IPS-20b (cell line): ENCODE measurements at regions not wholly inside any gene's neighbourhood (a gene's known extent, or its start where the extent isn't known, plus 50 kb on each side); places are given as distances from the start of the nearest gene placed in this dataset.

Experiments used
- H3K27ac ChIP-seq: one replicate; pipeline ENCODE4 v1.5.1; 2013; ENCODE audit warnings: low read length
- H3K27me3 ChIP-seq: 2 replicates; pipeline ENCODE4 v1.6.1; 2013; ENCODE audit warnings: mild to moderate bottlenecking, low read length, inconsistent platforms; ENCODE audit not compliant: insufficient read depth
- H3K36me3 ChIP-seq: 2 replicates; pipeline ENCODE4 v1.6.1; 2013; ENCODE audit warnings: low read depth, mild to moderate bottlenecking, inconsistent platforms, low read length, moderate library complexity; ENCODE audit not compliant: insufficient read depth
- H3K4me1 ChIP-seq: 2 replicates; pipeline ENCODE4 v1.6.1; 2013; ENCODE audit warnings: mild to moderate bottlenecking, control low read depth, inconsistent platforms, low read length, moderate library complexity; ENCODE audit not compliant: insufficient read depth
- H3K4me3 ChIP-seq: 2 replicates; pipeline ENCODE4 v1.5.1; 2013; ENCODE audit warnings: mild to moderate bottlenecking, low read length, inconsistent platforms
- H3K9ac ChIP-seq: 2 replicates; pipeline ENCODE4 v1.6.1; 2013; ENCODE audit warnings: low read depth, mild to moderate bottlenecking, inconsistent platforms, low read length, moderate library complexity
- H3K9me3 ChIP-seq: 2 replicates; pipeline ENCODE4 v1.6.1; 2013; ENCODE audit warnings: mild to moderate bottlenecking, low read depth, low read length, inconsistent platforms; ENCODE audit not compliant: insufficient read depth

DNA sequence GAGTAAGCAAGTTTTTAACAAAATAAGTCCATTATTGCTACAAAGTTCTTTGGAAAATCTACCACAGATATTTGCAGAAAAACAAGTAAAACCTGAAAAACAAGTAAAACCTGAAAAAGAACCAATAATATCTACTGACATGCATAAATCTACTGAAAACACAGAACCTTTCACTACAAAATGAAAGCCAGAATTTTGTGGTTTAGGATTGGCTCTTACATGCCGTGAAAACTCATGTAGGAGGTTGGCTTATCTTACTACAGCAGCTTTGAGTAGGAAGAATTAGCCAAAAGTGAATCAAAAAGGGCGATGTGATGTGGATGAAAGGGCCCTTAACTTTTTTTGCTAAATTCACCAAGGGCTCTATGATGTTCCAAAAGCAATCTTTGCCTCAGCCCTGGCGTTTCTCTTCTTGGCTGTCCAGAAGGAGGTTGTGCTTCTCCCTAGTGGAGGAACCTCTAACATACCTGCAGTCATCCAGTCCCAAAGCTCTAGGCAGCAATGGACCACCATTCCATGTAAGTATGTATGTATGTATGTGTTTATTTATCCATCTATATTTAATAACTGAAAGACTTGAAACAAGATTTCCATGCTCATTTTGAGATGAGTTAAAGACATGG, 93.5 kb upstream of the ZNF804B start:
- H3K4me3 ChIP-seq = no peak overlapping the region
- H3K36me3 ChIP-seq = no peaks in the 10 kb centered on the region
- H3K4me1 ChIP-seq = peaks cover 26% of the 10 kb centered on the region
- H3K9me3 ChIP-seq = no peaks in the 10 kb centered on the region
- no peaks in the 10 kb centered on the region for H3K27me3 ChIP-seq
- no peak overlapping the region for H3K27ac ChIP-seq
- no peak overlapping the region for H3K9ac ChIP-seq

DNA sequence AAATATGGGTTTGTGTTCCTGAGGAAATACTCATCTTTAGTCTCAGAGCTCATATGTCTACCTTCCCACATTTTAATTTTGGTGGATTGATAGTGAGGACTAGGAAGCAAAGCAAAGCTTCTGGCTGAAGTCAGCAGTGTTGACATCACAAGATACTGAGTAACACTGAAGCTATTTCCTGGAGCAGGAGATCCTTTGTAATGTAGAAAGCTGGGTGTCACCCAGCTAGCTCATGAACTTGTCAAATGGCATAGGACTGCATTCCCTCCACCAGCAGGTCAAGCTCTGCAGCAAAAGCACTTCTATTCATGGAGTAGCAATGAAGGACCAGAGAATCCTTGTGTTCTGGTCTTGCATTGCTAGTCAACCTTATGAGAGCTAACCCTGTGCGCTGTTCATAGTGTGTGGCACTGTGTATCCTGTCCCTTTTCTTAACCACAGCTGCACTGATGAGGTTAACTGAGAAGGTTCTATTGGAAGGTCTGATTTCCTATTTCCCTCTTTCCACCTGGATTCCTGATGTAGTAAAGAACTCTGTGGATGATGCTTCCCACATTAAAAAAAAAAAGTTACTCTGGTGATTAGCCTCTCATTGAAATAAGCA, 94.8 kb upstream of the ZNF804B start:
- Histone ChIP-seq H3K9ac (no peak overlapping the region), H3K27ac (no peak overlapping the region), H3K4me1 (peaks cover 26% of the 10 kb centered on the region), H3K36me3 (no peaks in the 10 kb centered on the region), H3K27me3 (no peaks in the 10 kb centered on the region), H3K4me3 (no peak overlapping the region), H3K9me3 (no peaks in the 10 kb centered on the region)

DNA sequence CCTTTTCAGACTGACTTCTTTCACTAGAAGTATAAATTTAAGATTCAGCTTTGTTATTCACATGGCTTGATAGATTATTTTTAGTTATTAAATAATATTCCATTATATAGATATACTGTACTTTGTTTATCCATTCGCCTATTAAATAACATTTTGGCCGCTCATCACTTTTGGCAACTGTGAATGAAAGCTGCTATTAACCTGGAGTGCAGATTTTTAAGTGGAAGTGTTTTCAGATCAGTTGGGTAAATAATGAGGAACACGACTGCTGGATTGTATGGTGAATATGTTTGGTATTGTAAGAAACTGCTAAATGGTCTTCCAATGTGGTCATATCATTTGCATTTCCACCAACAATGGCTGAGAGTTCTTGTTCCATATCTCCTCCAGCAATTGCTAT, 97.6 kb upstream of the ZNF804B start:
- Histone ChIP-seq H3K9me3 (no peaks in the 10 kb centered on the region), H3K36me3 (no peaks in the 10 kb centered on the region), H3K9ac (no peak overlapping the region), H3K4me1 (peaks cover 23% of the 10 kb centered on the region), H3K27ac (no peak overlapping the region), H3K27me3 (no peaks in the 10 kb centered on the region), H3K4me3 (no peak overlapping the region)

DNA sequence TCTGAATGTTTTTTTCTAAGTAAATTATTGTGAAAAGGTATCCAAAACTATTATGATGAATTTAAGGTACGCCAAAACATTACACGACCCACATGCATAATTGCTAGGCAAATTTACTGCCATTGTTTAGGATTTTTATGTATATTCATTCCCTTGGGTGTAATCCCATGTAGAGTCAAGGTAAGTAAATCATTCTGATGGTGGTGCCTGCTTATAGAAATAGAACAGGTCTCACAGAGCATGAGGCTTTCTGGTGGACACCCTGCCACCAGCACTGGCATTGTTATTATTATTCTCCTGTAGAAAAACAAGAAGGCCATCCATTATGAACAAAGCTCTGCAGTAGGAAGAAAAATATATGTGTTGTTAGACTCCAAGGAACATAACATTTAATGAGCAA, 111.7 kb upstream of the ZNF804B start:
- H3K4me1 ChIP-seq = no peaks in the 10 kb centered on the region
- no peak overlapping the region for H3K27ac ChIP-seq
- no peaks in the 10 kb centered on the region for H3K27me3 ChIP-seq
- peaks cover 7% of the 10 kb centered on the region for H3K9me3 ChIP-seq
- H3K4me3 ChIP-seq = no peak overlapping the region
- no peak overlapping the region for H3K9ac ChIP-seq
- no peaks in the 10 kb centered on the region for H3K36me3 ChIP-seq

DNA sequence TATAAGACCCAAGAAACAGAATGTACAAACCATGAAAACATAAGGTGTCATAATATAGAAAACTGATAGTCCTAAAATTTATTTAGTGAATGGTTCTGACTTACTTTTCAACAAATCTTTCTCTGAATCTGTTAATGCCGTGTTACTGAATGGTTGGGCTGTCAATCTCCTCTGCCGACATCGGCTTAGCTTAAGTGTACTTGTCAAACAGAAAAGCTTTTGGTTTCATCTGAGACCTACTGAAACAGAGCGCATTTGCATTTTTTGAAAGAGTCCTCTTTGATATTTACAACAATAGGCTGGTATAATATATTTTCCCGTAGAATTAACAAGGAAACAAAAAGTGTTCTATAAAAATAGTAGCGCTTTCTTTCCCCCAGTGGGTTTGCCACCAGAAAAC, 120.9 kb upstream of the ZNF804B start:
- Histone ChIP-seq H3K9ac (no peak overlapping the region), H3K4me1 (peaks cover 26% of the 10 kb centered on the region), H3K27me3 (no peaks in the 10 kb centered on the region), H3K9me3 (no peaks in the 10 kb centered on the region), H3K36me3 (no peaks in the 10 kb centered on the region), H3K4me3 (no peak overlapping the region), H3K27ac (no peak overlapping the region)

DNA sequence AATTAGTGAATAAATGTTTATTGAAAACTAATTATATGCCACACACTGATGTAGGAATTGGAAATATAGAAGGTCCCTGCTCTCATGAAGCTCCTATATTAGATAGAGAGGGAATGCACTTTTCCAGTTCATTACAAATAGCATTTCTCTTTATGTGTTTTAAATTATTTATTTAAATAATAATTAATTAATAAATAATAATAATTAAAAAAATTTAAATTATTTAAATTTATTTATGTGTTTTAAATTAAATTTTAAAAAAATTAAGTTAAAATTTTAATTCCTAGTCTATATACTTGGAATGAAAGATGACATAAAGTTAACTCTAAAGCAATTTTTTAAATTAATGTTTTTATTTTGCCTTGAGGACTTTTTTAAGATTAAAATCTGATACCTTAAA, 121.7 kb upstream of the ZNF804B start:
- Histone ChIP-seq H3K9me3 (no peaks in the 10 kb centered on the region), H3K9ac (no peak overlapping the region), H3K36me3 (no peaks in the 10 kb centered on the region), H3K27me3 (no peaks in the 10 kb centered on the region), H3K4me3 (no peak overlapping the region), H3K27ac (no peak overlapping the region), H3K4me1 (peaks cover 26% of the 10 kb centered on the region)

DNA sequence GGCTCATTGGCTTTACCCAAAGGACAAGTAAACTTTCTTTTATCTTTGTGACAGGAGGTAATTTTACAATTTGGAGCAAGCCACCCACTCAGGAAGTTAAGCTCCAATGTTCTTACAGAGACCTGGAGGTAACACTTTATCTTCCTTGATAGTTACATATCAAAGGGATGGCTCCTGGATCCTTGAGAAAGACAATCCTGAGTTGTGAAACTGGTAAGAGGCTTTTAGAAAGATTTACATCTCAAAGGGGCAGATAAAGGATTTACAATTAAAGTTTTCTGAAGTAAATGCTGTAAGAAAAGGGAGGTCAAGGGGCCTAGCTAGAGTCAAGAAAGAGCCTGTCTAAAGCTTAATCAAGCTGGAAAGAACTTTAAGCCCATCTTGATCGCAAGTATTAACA, 124.4 kb upstream of the ZNF804B start:
- H3K27ac ChIP-seq = no peak overlapping the region
- peak overlapping the region; percentile 53 for H3K4me3 ChIP-seq
- no peaks in the 10 kb centered on the region for H3K27me3 ChIP-seq
- no peak overlapping the region for H3K9ac ChIP-seq
- peaks cover 26% of the 10 kb centered on the region for H3K4me1 ChIP-seq
- H3K36me3 ChIP-seq = no peaks in the 10 kb centered on the region
- H3K9me3 ChIP-seq = no peaks in the 10 kb centered on the region

DNA sequence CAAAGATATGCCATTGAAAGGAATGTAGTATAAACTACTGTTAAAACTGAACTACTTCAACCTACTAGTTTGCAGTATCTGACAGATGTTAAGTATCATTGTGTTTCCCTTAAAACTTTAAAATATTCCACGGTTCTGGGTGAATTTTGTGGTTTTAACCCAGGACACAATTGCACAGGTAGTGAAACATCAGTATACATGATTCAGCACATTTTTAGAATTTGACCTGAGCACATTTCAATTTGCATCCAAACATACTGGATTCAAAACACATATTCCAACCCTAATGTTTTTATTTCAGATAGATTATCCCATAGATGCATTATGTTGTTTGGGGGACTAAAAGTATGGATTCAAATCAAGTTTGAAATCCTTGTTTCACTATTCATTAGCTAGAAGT, 129.9 kb upstream of the ZNF804B start:
- no peaks in the 10 kb centered on the region for H3K36me3 ChIP-seq
- no peak overlapping the region for H3K27ac ChIP-seq

DNA sequence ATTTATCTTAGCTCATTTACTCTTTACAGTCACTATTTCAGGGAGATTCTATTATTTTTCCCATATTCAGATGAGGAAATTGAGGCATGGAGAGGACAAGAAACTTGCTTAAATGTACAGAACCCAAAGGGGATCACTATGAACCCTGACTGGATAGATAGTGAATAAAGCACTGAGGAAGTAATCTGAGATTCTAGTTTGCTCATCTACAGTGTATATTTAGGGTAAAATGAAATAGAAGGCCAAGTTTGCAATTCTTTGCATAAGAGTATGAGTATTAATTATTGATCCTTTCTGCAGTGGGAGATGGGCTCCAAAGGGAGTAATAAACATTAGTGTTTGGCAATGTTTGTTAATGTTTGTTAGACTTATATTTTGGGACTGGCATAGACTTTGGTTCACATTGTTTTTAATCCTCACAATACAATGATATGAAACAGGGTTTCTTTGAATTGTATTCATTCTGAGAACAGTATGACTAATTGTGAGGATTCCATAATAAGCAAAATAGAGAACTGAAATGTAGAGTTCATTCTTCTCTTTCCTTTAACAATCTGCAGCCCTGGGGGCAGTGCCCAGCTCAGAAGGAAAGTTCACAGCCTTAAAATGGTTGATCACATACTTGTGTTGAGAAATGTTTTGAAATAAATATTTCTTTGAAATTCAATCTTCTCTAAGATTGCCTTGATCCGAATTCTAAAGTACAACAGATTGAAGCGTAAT, 131.0 kb upstream of the ZNF804B start:
- Histone ChIP-seq H3K36me3 (no peaks in the 10 kb centered on the region), H3K9ac (no peak overlapping the region), H3K27me3 (no peaks in the 10 kb centered on the region), H3K9me3 (no peaks in the 10 kb centered on the region), H3K27ac (no peak overlapping the region), H3K4me3 (no peak overlapping the region), H3K4me1 (no peaks in the 10 kb centered on the region; the same call in 1 of the 2 replicates)

More for the DNA sequence above, 129.9 kb upstream of the ZNF804B start:
- Histone ChIP-seq H3K4me1 (peaks cover 6% of the 10 kb centered on the region; the same call in 1 of the 2 replicates), H3K9me3 (no peaks in the 10 kb centered on the region), H3K27me3 (no peaks in the 10 kb centered on the region), H3K9ac (no peak overlapping the region), H3K4me3 (no peak overlapping the region)

DNA sequence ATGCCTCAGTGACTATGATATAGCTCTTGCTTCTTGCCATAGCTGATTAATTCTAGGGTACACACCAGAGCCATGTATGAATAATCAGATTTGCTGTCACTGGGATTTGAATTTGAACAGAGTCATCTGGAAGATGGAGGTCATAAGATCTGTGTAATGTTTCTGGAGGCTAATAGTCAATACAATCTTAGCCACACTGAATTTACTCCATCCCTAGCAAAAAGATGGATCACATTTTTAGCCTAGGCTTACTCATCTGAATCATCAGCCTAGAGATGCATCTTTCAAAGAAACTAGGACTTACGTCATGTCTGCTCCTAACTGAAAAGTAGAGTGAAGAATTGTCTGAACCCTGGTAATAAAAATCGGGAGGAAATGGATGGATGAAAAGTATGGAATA, 142.3 kb upstream of the ZNF804B start:
- no peak overlapping the region for H3K4me3 ChIP-seq
- no peaks in the 10 kb centered on the region for H3K27me3 ChIP-seq
- H3K9ac ChIP-seq = no peak overlapping the region

DNA sequence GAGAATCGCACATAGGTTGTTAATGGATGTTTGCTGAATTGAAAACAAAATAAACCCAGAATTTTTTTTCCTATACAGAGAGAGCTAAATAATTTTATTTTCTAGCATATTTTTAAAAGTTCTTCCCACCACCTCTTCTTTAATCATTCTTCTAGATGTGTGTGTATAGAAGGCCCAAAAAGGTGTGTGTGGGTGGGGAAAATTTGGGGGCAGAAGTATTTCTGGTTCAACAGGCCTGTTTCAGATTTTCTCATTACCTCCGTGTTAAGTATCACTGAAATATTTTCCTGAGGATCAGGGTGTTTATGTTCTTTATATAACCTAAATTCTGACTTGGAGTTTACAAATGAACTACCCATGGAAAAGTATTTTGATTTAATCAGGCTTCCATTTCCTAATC, 144.2 kb upstream of the ZNF804B start:
- Histone ChIP-seq H3K36me3 (no peaks in the 10 kb centered on the region), H3K4me3 (no peak overlapping the region), H3K9me3 (no peaks in the 10 kb centered on the region), H3K27me3 (no peaks in the 10 kb centered on the region), H3K27ac (no peak overlapping the region), H3K4me1 (no peaks in the 10 kb centered on the region), H3K9ac (no peak overlapping the region)

More for the DNA sequence above, 142.3 kb upstream of the ZNF804B start:
- Histone ChIP-seq H3K4me1 (no peaks in the 10 kb centered on the region), H3K27ac (no peak overlapping the region), H3K36me3 (no peaks in the 10 kb centered on the region), H3K9me3 (no peaks in the 10 kb centered on the region)

DNA sequence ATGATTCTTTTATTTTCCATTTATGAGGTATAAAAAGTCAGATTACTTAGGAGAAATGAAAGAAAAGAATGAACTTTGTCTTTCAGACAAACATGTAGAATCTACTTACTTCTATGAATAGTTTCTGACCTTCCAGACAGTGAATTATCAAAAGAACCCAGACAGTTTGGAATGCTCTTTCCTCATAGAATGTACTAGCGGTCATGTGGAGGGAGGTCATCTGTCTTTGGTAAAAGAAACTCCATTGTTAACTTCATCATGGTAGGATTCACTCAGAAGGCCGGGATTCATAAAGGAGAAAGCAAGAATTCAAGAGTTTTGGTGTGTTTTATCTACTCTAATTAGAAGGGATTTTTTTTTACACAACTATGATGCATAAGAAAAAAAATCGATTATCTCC, 144.8 kb upstream of the ZNF804B start:
- Histone ChIP-seq H3K4me1 (no peaks in the 10 kb centered on the region), H3K4me3 (no peak overlapping the region), H3K27me3 (no peaks in the 10 kb centered on the region), H3K27ac (no peak overlapping the region), H3K36me3 (no peaks in the 10 kb centered on the region), H3K9me3 (no peaks in the 10 kb centered on the region), H3K9ac (no peak overlapping the region)
